ENCODE measurements at regions not wholly inside any gene's neighbourhood (a gene's known extent, or its start where the extent isn't known, plus 50 kb on each side); places are given as distances from the start of the nearest gene placed in this dataset.
"Not testable (repeated sequence)": the region's sequence is repeated elsewhere in the genome, so short reads cannot be mapped to it uniquely, and the experiment has no call there.

GRCh38 chr4:82275431-82276331 is 98.1 kb downstream of the HNRNPD start:
- ATAC-seq (no peak), DNase-seq (no peak)
- 81% methylated on average over 9 of the region's 9 CpGs for WGBS, 2 donors
- Histone ChIP-seq H3K9me3 (peaks cover 0 to 7% (median 0%) of the 10 kb centered on the region in 11 donors), H3K4me3 (no peak overlapping the region), H3K4me1 (no peaks in the 10 kb centered on the region), H3K36me3 (no peaks in the 10 kb centered on the region), H3K27ac (no peak overlapping the region), H3K27me3 (peaks cover 0 to 5% (median 0%) of the 10 kb centered on the region in 7 donors)
- TF ChIP-seq CTCF (IDR thresholded peaks at IDR 0.05): no peak
- intact Hi-C loops (cut with DNase I): loop anchor here in 1 of 10 donors (10.0 kb wide), 1 partner anchor 431 kb away; no protein-coding TSS in a partner anchor

GRCh38 chr4:82274700-82275099 is 99.1 kb downstream of the HNRNPD start:
- DNase-seq, H3K9me3 ChIP-seq, H3K4me3 ChIP-seq, H3K4me1 ChIP-seq, H3K36me3 ChIP-seq, ATAC-seq, H3K27ac ChIP-seq, H3K27me3 ChIP-seq: not testable (repeated sequence)
- intact Hi-C loops (cut with DNase I): loop anchor here in 1 of 10 donors (10.0 kb wide), 1 partner anchor 430 kb away; no protein-coding TSS in a partner anchor
- 84 to 89% methylated on average over 7 of the region's 7 CpGs for WGBS, 2 donors

GRCh38 chr4:82272523-82272922 is 101.3 kb downstream of the HNRNPD start:
- peaks cover 0 to 11% (median 0%) of the 10 kb centered on the region in 9 donors for H3K4me1 ChIP-seq
- ATAC-seq, H3K27ac ChIP-seq, H3K36me3 ChIP-seq, H3K9me3 ChIP-seq, DNase-seq, H3K4me3 ChIP-seq, H3K27me3 ChIP-seq: not testable (repeated sequence)
- intact Hi-C loops (cut with DNase I): loop anchor here in 1 of 10 donors (10.0 kb wide), 1 partner anchor 428 kb away; no protein-coding TSS in a partner anchor
- WGBS, 2 donors: 91 to 99% methylated on average over 4 of the region's 4 CpGs

- not testable (repeated sequence) for H3K4me3 ChIP-seq, H3K36me3 ChIP-seq, ATAC-seq, H3K27me3 ChIP-seq, DNase-seq, H3K9me3 ChIP-seq, H3K27ac ChIP-seq
- H3K4me1 ChIP-seq: peaks cover 0 to 14% (median 0%) of the 10 kb centered on the region in 9 donors
- WGBS, 2 donors: 71 to 75% methylated on average over 9 of the region's 9 CpGs
- intact Hi-C loops (cut with DNase I): loop anchor here in 1 of 10 donors (10.0 kb wide), 1 partner anchor 427 kb away; no protein-coding TSS in a partner anchor
Observed at GRCh38 chr4:82271915-82272480, 101.8 kb downstream of the HNRNPD start.

GRCh38 chr4:82268826-82269193 is 105.0 kb downstream of the HNRNPD start:
- no peaks in the 10 kb centered on the region for H3K36me3 ChIP-seq
- DNase-seq: no peak
- H3K27ac ChIP-seq: no peak overlapping the region
- H3K27me3 ChIP-seq: peaks cover 0 to 5% (median 0%) of the 10 kb centered on the region in 7 donors
- peak in 2 of 9 donors; percentile 3 to 7 for TF ChIP-seq CTCF (IDR thresholded peaks at IDR 0.05)
- H3K4me1 ChIP-seq: peaks cover 0 to 14% (median 0%) of the 10 kb centered on the region in 9 donors
- no peaks in the 10 kb centered on the region for H3K9me3 ChIP-seq
- 55 to 64% methylated on average over 3 of the region's 3 CpGs for WGBS, 2 donors
- intact Hi-C loops (cut with DNase I): loop anchor here (1.0 to 10.0 kb wide), 6 partner anchors 857 to 864 kb away; no protein-coding TSS in a partner anchor
- ATAC-seq: no peak
- H3K4me3 ChIP-seq: no peak overlapping the region

Measured in heart right ventricle (tissue), 16 donors.